KMS-11 (cell line): ENCODE measurements at regions not wholly inside any gene's neighbourhood (a gene's known extent, or its start where the extent isn't known, plus 50 kb on each side); places are given as distances from the start of the nearest gene placed in this dataset.

ENCODE experiments used
- H2AFZ ChIP-seq: fragments of 200-600 bp; sonication (generic); 2 replicates; pipeline ENCODE4 v1.6.1; 2016; ENCODE audit warnings: antibody characterized with exemption, mixed run types, low read depth
- H3K27ac ChIP-seq: fragments of 200-600 bp; sonication (generic); 2 replicates; pipeline ENCODE4 v1.6.1; 2016; ENCODE audit warnings: mild to moderate bottlenecking, mixed run types
- H3K27me3 ChIP-seq: fragments of 200-600 bp; sonication (generic); 2 replicates; pipeline ENCODE4 v1.6.1; 2017; ENCODE audit warnings: mild to moderate bottlenecking, low read depth, mixed run types, moderate library complexity; ENCODE audit not compliant: insufficient read depth
- H3K36me3 ChIP-seq: fragments of 200-600 bp; sonication (generic); 2 replicates; pipeline ENCODE4 v1.6.1; 2017; ENCODE audit warnings: mild to moderate bottlenecking, mixed run types; ENCODE audit not compliant: insufficient read depth
- H3K4me1 ChIP-seq: fragments of 200-600 bp; sonication (generic); 2 replicates; pipeline ENCODE4 v1.6.1; 2016; ENCODE audit warnings: mild to moderate bottlenecking, low read depth, mixed run types; ENCODE audit not compliant: poor library complexity, severe bottlenecking
- H3K4me2 ChIP-seq: fragments of 200-600 bp; sonication (generic); 2 replicates; pipeline ENCODE4 v1.7.0; 2016; ENCODE audit warnings: mild to moderate bottlenecking, mixed run types
- H3K4me3 ChIP-seq: fragments of 200-600 bp; sonication (generic); IDR thresholded peaks from 2 replicates; pipeline ENCODE4 v1.6.1; 2017; ENCODE audit warnings: low read depth, low read length, mixed read lengths; ENCODE audit not compliant: insufficient read depth
- H3K79me2 ChIP-seq: fragments of 200-600 bp; sonication (generic); 2 replicates; pipeline ENCODE4 v1.6.1; 2016; ENCODE audit warnings: low read depth, mixed run types; ENCODE audit not compliant: insufficient read depth
- H3K9ac ChIP-seq: fragments of 200-600 bp; sonication (generic); 2 replicates; pipeline ENCODE4 v1.6.1; 2016; ENCODE audit warnings: mild to moderate bottlenecking, mixed run types
- H4K20me1 ChIP-seq: fragments of 200-600 bp; sonication (generic); 2 replicates; pipeline ENCODE4 v1.6.1; 2016; ENCODE audit warnings: mild to moderate bottlenecking, mixed run types; ENCODE audit not compliant: insufficient read depth
- TF ChIP-seq, protein P1 (sequence below): fragments of 200-600 bp; sonication (generic); conservative IDR thresholded peaks from 2 replicates; pipeline ENCODE4 v1.6.1; 2017; ENCODE audit warnings: low read depth, mild to moderate bottlenecking, antibody characterized with exemption, low read length, moderate library complexity, mixed read lengths

DNA sequence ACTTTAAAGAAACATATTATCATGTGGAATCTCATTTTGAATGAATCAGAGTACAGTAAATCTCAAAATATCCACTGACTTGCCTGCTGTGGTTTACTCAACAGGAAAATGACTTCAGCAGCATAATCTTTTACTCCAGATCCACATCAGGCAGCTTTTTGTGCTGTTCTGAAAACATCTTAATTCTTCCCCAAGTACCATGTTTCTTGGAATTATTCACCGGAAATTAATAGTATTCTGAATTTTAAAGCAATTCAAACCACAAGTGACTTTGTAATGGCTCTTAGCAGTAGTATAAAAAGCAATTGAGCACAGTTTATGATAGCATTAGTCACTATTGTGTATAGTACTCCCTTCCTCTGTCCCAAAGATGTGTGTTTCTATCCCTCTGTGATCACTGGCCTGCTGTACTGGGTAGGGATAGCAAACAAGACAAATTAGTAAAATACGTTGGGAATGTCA lies 64.2 kb upstream of the ERRFI1 start:
- Histone ChIP-seq H4K20me1 (no peaks in the 10 kb centered on the region), H3K9ac (no peak overlapping the region), H3K27me3 (no peaks in the 10 kb centered on the region), H3K4me1 (no peaks in the 10 kb centered on the region), H2AFZ (no peak overlapping the region), H3K79me2 (no peaks in the 10 kb centered on the region), H3K4me3 (no peak overlapping the region), H3K4me2 (no peak overlapping the region), H3K27ac (no peak overlapping the region), H3K36me3 (no peaks in the 10 kb centered on the region)
- TF ChIP-seq, protein P1, sequence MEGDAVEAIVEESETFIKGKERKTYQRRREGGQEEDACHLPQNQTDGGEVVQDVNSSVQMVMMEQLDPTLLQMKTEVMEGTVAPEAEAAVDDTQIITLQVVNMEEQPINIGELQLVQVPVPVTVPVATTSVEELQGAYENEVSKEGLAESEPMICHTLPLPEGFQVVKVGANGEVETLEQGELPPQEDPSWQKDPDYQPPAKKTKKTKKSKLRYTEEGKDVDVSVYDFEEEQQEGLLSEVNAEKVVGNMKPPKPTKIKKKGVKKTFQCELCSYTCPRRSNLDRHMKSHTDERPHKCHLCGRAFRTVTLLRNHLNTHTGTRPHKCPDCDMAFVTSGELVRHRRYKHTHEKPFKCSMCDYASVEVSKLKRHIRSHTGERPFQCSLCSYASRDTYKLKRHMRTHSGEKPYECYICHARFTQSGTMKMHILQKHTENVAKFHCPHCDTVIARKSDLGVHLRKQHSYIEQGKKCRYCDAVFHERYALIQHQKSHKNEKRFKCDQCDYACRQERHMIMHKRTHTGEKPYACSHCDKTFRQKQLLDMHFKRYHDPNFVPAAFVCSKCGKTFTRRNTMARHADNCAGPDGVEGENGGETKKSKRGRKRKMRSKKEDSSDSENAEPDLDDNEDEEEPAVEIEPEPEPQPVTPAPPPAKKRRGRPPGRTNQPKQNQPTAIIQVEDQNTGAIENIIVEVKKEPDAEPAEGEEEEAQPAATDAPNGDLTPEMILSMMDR, result no peak

DNA sequence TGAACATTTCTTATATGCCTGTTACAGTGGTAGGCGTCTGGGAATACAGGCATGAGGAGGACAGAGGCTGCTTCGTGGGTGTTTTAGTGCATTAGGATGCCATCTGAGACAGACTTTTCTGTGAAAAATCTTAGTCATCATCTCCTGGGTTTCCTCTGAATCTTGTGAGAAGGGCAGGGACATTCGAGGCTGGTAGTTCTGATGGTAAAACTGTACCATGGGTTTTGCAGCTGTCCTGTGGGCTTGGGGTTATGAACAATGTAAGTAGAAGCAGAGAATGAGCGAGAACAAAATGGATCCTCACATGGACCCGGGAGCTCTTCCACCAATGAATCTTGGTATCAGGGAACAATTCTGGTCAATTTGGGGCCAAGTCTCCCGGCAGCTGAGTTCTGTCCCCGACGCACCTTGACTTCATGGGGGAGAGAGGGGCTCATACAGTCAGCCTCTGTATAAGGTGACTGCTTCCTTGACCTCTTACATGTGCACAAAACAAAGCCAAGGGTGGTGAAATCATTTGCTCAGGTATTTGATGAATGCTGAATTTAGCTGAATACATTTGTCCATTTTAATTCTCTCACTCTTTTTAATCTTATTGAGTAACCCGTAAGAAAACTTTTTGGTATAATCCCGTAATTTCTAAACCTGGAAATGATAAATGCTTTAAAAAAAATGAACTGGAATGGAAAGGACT lies 63.6 kb upstream of the ERRFI1 start:
- Histone ChIP-seq H3K36me3 (no peaks in the 10 kb centered on the region), H2AFZ (no peak overlapping the region), H3K27ac (no peak overlapping the region), H4K20me1 (no peaks in the 10 kb centered on the region), H3K9ac (no peak overlapping the region), H3K27me3 (no peaks in the 10 kb centered on the region), H3K4me3 (no peak overlapping the region), H3K79me2 (no peaks in the 10 kb centered on the region), H3K4me1 (no peaks in the 10 kb centered on the region), H3K4me2 (no peak overlapping the region)
- TF ChIP-seq, protein P1, result no peak

- Histone ChIP-seq H3K27ac (no peak overlapping the region), H3K36me3 (no peaks in the 10 kb centered on the region)
- TF ChIP-seq, protein P1, result no peak
Measured at GRCh38 chr1:8086055-8086454, 59.9 kb upstream of the ERRFI1 start.

GRCh38 chr1:8084913-8085312 lies 58.8 kb upstream of the ERRFI1 start:
- Histone ChIP-seq H3K9ac (no peak overlapping the region), H3K4me2 (no peak overlapping the region), H3K4me3 (no peak overlapping the region), H3K4me1 (no peaks in the 10 kb centered on the region), H4K20me1 (no peaks in the 10 kb centered on the region), H3K27me3 (no peaks in the 10 kb centered on the region), H2AFZ (no peak overlapping the region), H3K79me2 (no peaks in the 10 kb centered on the region), H3K36me3 (no peaks in the 10 kb centered on the region), H3K27ac (no peak overlapping the region)
- TF ChIP-seq, protein P1, result no peak

More at GRCh38 chr1:8086055-8086454, 59.9 kb upstream of the ERRFI1 start:
- H4K20me1 ChIP-seq, result no peaks in the 10 kb centered on the region
- no peaks in the 10 kb centered on the region for H3K27me3 ChIP-seq
- no peak overlapping the region for H3K4me3 ChIP-seq
- H3K79me2 ChIP-seq, result no peaks in the 10 kb centered on the region
- no peaks in the 10 kb centered on the region for H3K4me1 ChIP-seq
- H2AFZ ChIP-seq, result no peak overlapping the region
- no peak overlapping the region for H3K9ac ChIP-seq
- no peak overlapping the region for H3K4me2 ChIP-seq
